ENCODE measurements at regions not wholly inside any gene's neighbourhood (a gene's known extent, or its start where the extent isn't known, plus 50 kb on each side); places are given as distances from the start of the nearest gene placed in this dataset.

DNA sequence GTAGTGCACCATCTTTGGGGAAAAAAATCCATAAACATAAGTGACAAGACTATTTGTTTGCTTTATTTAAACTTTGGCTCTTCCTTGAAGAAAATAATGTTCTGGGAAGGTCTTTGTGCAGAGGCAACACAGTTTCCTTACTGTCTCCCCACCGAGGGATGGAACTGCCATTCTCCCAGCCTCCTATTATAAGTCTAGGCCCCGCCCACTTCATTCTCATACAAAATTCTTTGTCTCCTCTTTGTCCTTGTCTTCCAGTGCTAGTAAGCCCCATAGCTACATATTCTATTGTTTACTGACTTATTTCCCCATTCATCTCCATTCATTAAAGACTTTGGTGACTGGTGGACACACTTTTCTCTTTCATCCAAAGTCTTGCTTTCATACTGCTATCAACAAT, 316.5 kb upstream of the ROBO2 start:
- no peak for DNase-seq (ENCODE audit: low read depth in 1 of 2, low spot score in 2 of 2)

More for the DNA sequence above, 316.5 kb upstream of the ROBO2 start:
- no peaks in the 10 kb centered on the region for H3K36me3 ChIP-seq (ENCODE audit: control insufficient read depth in 2 of 4, insufficient read depth in 4 of 4, low read length in 3 of 4)
- H2AFZ ChIP-seq (ENCODE audit: low read length): no peak overlapping the region
- H3K4me3 ChIP-seq (ENCODE audit: extremely low read depth in 1 of 4, insufficient read depth in 2 of 4, low read depth in 3 of 4, low read length in 4 of 4): no peak overlapping the region
- H3K23me2 ChIP-seq (ENCODE audit: low read depth, low read length): no peaks in the 10 kb centered on the region
- no peak overlapping the region for H2BK15ac ChIP-seq (ENCODE audit: low read length)
- no peak overlapping the region for H4K91ac ChIP-seq (replicated peaks; ENCODE audit: insufficient read length, low read length)
- no peak overlapping the region for H3K9ac ChIP-seq (replicated peaks in 1 of 4; ENCODE audit: extremely low read depth in 1 of 4, low read depth in 3 of 4, low read length in 3 of 4)
- no peak overlapping the region for H2AK5ac ChIP-seq (ENCODE audit: low read depth, low read length)
- no peaks in the 10 kb centered on the region for H3K27me3 ChIP-seq (replicated peaks in 1 of 4; ENCODE audit: control insufficient read depth in 3 of 4, extremely low read depth in 1 of 4, insufficient read depth in 3 of 4, low read length in 3 of 4)
- no peak overlapping the region for H2BK5ac ChIP-seq (ENCODE audit: low read depth, low read length)
- no peak overlapping the region for H2BK12ac ChIP-seq (ENCODE audit: low read depth, low read length)
- no peak overlapping the region for H4K8ac ChIP-seq (ENCODE audit: extremely low read depth, insufficient read depth, low read length)
- H3K79me2 ChIP-seq (ENCODE audit: control insufficient read depth in 1 of 2, insufficient read depth in 2 of 2, low read length in 2 of 2): no peaks in the 10 kb centered on the region
- no peak overlapping the region for H3K23ac ChIP-seq (ENCODE audit: insufficient read length)
- FAIRE-seq: no peak
- H4K20me1 ChIP-seq (replicated peaks in 1 of 2; ENCODE audit: control insufficient read depth in 1 of 2, insufficient read depth in 2 of 2, low read length in 2 of 2): no peaks in the 10 kb centered on the region
- no peak overlapping the region for H4K5ac ChIP-seq (ENCODE audit: insufficient read length, low read depth, low read length)
- no peak overlapping the region for H3K56ac ChIP-seq (replicated peaks; ENCODE audit: insufficient read length, low read depth, low read length)
- H2BK20ac ChIP-seq (ENCODE audit: low read length): no peak overlapping the region
- TF ChIP-seq RNF2 (IDR thresholded peaks at IDR 0.05; ENCODE audit: borderline replicate concordance, low read depth, low read length, missing control alignments, poor library complexity, severe bottlenecking) (no peak), SIX5 (IDR thresholded peaks at IDR 0.05; ENCODE audit: low read depth, low read length) (no peak), CBX5 (IDR thresholded peaks at IDR 0.05; ENCODE audit: low read depth, low read length) (no peak), ASH2L (IDR thresholded peaks at IDR 0.05; ENCODE audit: low read length) (no peak), NANOG (IDR thresholded peaks at IDR 0.05; ENCODE audit: insufficient read depth, low read depth, low read length, poor library complexity, severe bottlenecking) (no peak)
- TF ChIP-seq, protein P1, sequence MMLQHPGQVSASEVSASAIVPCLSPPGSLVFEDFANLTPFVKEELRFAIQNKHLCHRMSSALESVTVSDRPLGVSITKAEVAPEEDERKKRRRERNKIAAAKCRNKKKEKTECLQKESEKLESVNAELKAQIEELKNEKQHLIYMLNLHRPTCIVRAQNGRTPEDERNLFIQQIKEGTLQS (IDR thresholded peaks at IDR 0.05; ENCODE audit: insufficient read depth, low read depth, low read length): no peak
- no peak overlapping the region for H3K27ac ChIP-seq (ENCODE audit: low read depth, low read length)
- no peak overlapping the region for H3K18ac ChIP-seq (ENCODE audit: extremely low read depth, low read length)
- POLR2A ChIA-PET (ENCODE audit: partially characterized antibody): no interaction called here
- CTCF ChIA-PET (ENCODE audit: partially characterized antibody): interaction anchor here (0.6 to 1.9 kb wide), 7 partner anchors 9 to 514 kb away, joined by 3 to 13 read pairs (median 5); no protein-coding TSS in a partner anchor
- H3K4me2 ChIP-seq (ENCODE audit: insufficient read depth in 1 of 2, low read depth in 2 of 2, low read length in 2 of 2): no peak overlapping the region
- no peaks in the 10 kb centered on the region for H3K4me1 ChIP-seq (replicated peaks in 1 of 4; ENCODE audit: control insufficient read depth in 3 of 4, insufficient read depth in 4 of 4, low read length in 3 of 4)
- no peak overlapping the region for H3K14ac ChIP-seq (ENCODE audit: insufficient read length)
- no peaks in the 10 kb centered on the region for H3K79me1 ChIP-seq (ENCODE audit: low read depth, low read length)
- WGBS, 2 experiments (ENCODE audit: extremely low coverage in 1 of 2, insufficient coverage in 1 of 2, insufficient read length in 1 of 2, insufficient replicate concordance in 2 of 2, low coverage in 1 of 2, low lambda C conversion rate in 2 of 2, missing lambda C conversion rate in 1 of 2): 75% methylated on average over 2 of the region's 2 CpGs; no CpG with 5 or more reads in 1 of the 2 experiments
- no peak overlapping the region for H2BK120ac ChIP-seq (replicated peaks; ENCODE audit: low read depth, low read length)
- H3K9me3 ChIP-seq (ENCODE audit: insufficient read depth in 2 of 2, low read depth in 1 of 2, low read length in 1 of 2): no peaks in the 10 kb centered on the region
- H3K4ac ChIP-seq (replicated peaks; ENCODE audit: insufficient read length, low read depth, low read length): no peak overlapping the region

All from H1 (cell line).